ENCODE measurements at regions not wholly inside any gene's neighbourhood (a gene's known extent, or its start where the extent isn't known, plus 50 kb on each side); places are given as distances from the start of the nearest gene placed in this dataset.

- no peaks in the 10 kb centered on the region for H3K4me1 ChIP-seq (ENCODE audit: control insufficient read depth in 4 of 4, insufficient read depth in 4 of 4, low read length in 3 of 4)
- no peak overlapping the region for H3K27ac ChIP-seq (ENCODE audit: low read depth in 1 of 2, low read length in 2 of 2)
- no peak overlapping the region for H3K9ac ChIP-seq (ENCODE audit: low read depth in 1 of 2, low read length in 2 of 2)
- H3K4me3 ChIP-seq (ENCODE audit: low read depth in 1 of 3, low read length in 3 of 3) = no peak overlapping the region
- TF ChIP-seq SP1 (IDR thresholded peaks at IDR 0.05) (no peak), FOXA2 (IDR thresholded peaks at IDR 0.05) (no peak), GABPA (IDR thresholded peaks at IDR 0.05 in 1 of 2, conservative IDR thresholded peaks at IDR 0.05 in 1 of 2) (no peak), REST (IDR thresholded peaks at IDR 0.05) (no peak), EGR1 (IDR thresholded peaks at IDR 0.05; ENCODE audit: low read depth in 2 of 2) (no peak), HNF4A (conservative IDR thresholded peaks at IDR 0.05) (no peak), RXRA (IDR thresholded peaks at IDR 0.05) (no peak), NR2F2 (IDR thresholded peaks at IDR 0.05) (no peak), TAF1 (conservative IDR thresholded peaks at IDR 0.05) (no peak)
- no peaks in the 10 kb centered on the region for H3K36me3 ChIP-seq (ENCODE audit: control insufficient read depth in 4 of 4, insufficient read depth in 3 of 4, low read depth in 1 of 4, low read length in 3 of 4)
- DNase-seq (ENCODE audit: low spot score) = no peak
- H3K9me3 ChIP-seq (ENCODE audit: control insufficient read depth in 4 of 4, low read length in 3 of 4) = no peaks in the 10 kb centered on the region
- 70% methylated on average over 3 of the region's 3 CpGs for WGBS
- no peaks in the 10 kb centered on the region for H3K27me3 ChIP-seq (ENCODE audit: control insufficient read depth in 4 of 4, insufficient read depth in 4 of 4, low read length in 3 of 4)
Measured at GRCh38 chr13:76164290-76164689, 528.2 kb downstream of the LMO7 start.

GRCh38 chr13:76163761-76164160 lies 527.6 kb downstream of the LMO7 start:
- H3K36me3 ChIP-seq (ENCODE audit: control insufficient read depth in 4 of 4, insufficient read depth in 3 of 4, low read depth in 1 of 4, low read length in 3 of 4) = no peaks in the 10 kb centered on the region
- no peak overlapping the region for H3K27ac ChIP-seq (ENCODE audit: low read depth in 1 of 2, low read length in 2 of 2)
- no peaks in the 10 kb centered on the region for H3K4me1 ChIP-seq (ENCODE audit: control insufficient read depth in 4 of 4, insufficient read depth in 4 of 4, low read length in 3 of 4)
- no peaks in the 10 kb centered on the region for H3K9me3 ChIP-seq (ENCODE audit: control insufficient read depth in 4 of 4, low read length in 3 of 4)
- no peak for DNase-seq (ENCODE audit: low spot score)
- no peaks in the 10 kb centered on the region for H3K27me3 ChIP-seq (ENCODE audit: control insufficient read depth in 4 of 4, insufficient read depth in 4 of 4, low read length in 3 of 4)
- H3K9ac ChIP-seq (ENCODE audit: low read depth in 1 of 2, low read length in 2 of 2) = no peak overlapping the region
- TF ChIP-seq RXRA (IDR thresholded peaks at IDR 0.05) (no peak), GABPA (IDR thresholded peaks at IDR 0.05 in 1 of 2, conservative IDR thresholded peaks at IDR 0.05 in 1 of 2) (no peak), REST (IDR thresholded peaks at IDR 0.05) (no peak), YY1 (IDR thresholded peaks at IDR 0.05) (no peak)
- WGBS = 42% methylated on average over 2 of the region's 2 CpGs
- H3K4me3 ChIP-seq (ENCODE audit: low read depth in 1 of 3, low read length in 3 of 3) = no peak overlapping the region

Data from liver (tissue), 7 donors.